ENCODE measurements at regions not wholly inside any gene's neighbourhood (a gene's known extent, or its start where the extent isn't known, plus 50 kb on each side); places are given as distances from the start of the nearest gene placed in this dataset.

- TF ChIP-seq CEBPB (IDR thresholded peaks at IDR 0.05), result no peak
- TF ChIP-seq MAX (IDR thresholded peaks at IDR 0.05), result no peak
- TF ChIP-seq TAF1 (IDR thresholded peaks at IDR 0.05; ENCODE audit: low read depth), result no peak
- no peak for TF ChIP-seq FOXM1 (IDR thresholded peaks at IDR 0.05; ENCODE audit: borderline replicate concordance, low read depth)
- no peak for TF ChIP-seq NFIC (IDR thresholded peaks at IDR 0.05)
- TF ChIP-seq, protein P1, sequence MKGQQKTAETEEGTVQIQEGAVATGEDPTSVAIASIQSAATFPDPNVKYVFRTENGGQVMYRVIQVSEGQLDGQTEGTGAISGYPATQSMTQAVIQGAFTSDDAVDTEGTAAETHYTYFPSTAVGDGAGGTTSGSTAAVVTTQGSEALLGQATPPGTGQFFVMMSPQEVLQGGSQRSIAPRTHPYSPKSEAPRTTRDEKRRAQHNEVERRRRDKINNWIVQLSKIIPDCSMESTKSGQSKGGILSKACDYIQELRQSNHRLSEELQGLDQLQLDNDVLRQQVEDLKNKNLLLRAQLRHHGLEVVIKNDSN (IDR thresholded peaks at IDR 0.05), result no peak
- no peak for TF ChIP-seq RAD21 (IDR thresholded peaks at IDR 0.05; ENCODE audit: low read depth)
- no peak for TF ChIP-seq REST (IDR thresholded peaks at IDR 0.05; ENCODE audit: low read depth)
- no peak for TF ChIP-seq ZBTB7A (IDR thresholded peaks at IDR 0.05; ENCODE audit: low read depth)
- TF ChIP-seq TCF12 (IDR thresholded peaks at IDR 0.05; ENCODE audit: low read depth), result no peak
- TF ChIP-seq EGR1 (IDR thresholded peaks at IDR 0.05), result no peak
These were observed 152.0 kb downstream of the ZNF22 start for GRCh38 chr10:45152726-45153125.

- TF ChIP-seq, protein P1 (IDR thresholded peaks at IDR 0.05), result no peak
- TF ChIP-seq NFIC (IDR thresholded peaks at IDR 0.05) (no peak), EP300 (IDR thresholded peaks at IDR 0.05; ENCODE audit: borderline replicate concordance) (no peak), ZBTB7A (IDR thresholded peaks at IDR 0.05; ENCODE audit: low read depth) (no peak), CREB1 (IDR thresholded peaks at IDR 0.05; ENCODE audit: low read depth) (no peak), EGR1 (IDR thresholded peaks at IDR 0.05) (no peak), RAD21 (IDR thresholded peaks at IDR 0.05; ENCODE audit: low read depth) (no peak), TEAD4 (IDR thresholded peaks at IDR 0.05) (no peak), MAX (IDR thresholded peaks at IDR 0.05) (no peak), FOXM1 (IDR thresholded peaks at IDR 0.05; ENCODE audit: borderline replicate concordance, low read depth) (no peak), YY1 (IDR thresholded peaks at IDR 0.05; ENCODE audit: low read depth) (no peak), TCF12 (IDR thresholded peaks at IDR 0.05; ENCODE audit: low read depth) (no peak), CEBPB (IDR thresholded peaks at IDR 0.05) (no peak), TAF1 (IDR thresholded peaks at IDR 0.05; ENCODE audit: low read depth) (no peak), REST (IDR thresholded peaks at IDR 0.05; ENCODE audit: low read depth) (no peak)
These were observed 153.8 kb downstream of the ZNF22 start for GRCh38 chr10:45154502-45154901.

DNA sequence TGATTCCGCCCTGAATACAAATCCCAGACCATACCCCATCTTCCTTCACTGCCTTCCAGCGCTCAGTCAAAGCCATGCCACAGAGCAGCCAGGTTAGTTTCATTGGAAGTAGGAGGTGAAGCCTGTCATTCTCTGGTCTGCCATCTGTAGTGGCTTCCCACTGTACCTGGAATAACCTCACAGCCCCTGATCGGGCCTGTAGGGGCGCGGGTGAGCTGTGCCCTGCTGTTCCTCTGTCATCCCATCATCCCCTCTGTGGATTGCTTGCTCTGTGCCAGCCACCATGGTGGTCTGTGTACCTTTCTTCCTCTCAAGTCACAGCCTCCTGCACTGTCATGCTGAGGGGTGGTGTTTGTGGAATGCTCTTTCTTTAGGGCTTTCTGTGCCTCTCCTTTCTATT, 155.1 kb downstream of the ZNF22 start:
- no peak for TF ChIP-seq REST (IDR thresholded peaks at IDR 0.05; ENCODE audit: low read depth)
- TF ChIP-seq TAF1 (IDR thresholded peaks at IDR 0.05; ENCODE audit: low read depth), result no peak
- no peak for TF ChIP-seq CREB1 (IDR thresholded peaks at IDR 0.05; ENCODE audit: low read depth)
- no peak for TF ChIP-seq MAX (IDR thresholded peaks at IDR 0.05)
- no peak for TF ChIP-seq EGR1 (IDR thresholded peaks at IDR 0.05)

DNA sequence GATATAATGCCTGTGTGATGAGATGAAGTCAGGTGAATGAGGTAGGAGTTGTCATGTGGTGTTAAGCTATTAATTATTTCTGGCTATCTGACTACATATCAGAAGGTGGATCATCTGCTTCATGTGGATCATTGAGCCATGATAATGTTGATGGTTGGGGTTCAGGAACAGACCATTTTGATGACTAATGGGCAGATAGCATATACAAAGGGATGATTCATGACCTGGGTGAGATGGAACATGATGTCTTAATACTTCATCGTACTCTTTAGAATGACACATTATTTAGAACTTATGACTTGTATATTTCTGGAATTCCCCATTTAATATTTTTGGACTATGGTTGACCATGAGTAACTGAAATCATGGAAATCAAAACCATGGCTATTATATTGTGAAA, 155.1 kb downstream of the OR13A1 start:
- TF ChIP-seq EGR1 (IDR thresholded peaks at IDR 0.05) (no peak), CEBPB (IDR thresholded peaks at IDR 0.05) (no peak)

GRCh38 chr10:45163315-45163975, 152.0 kb downstream of the OR13A1 start:
- no peak for TF ChIP-seq RAD21 (IDR thresholded peaks at IDR 0.05; ENCODE audit: low read depth)
- no peak for TF ChIP-seq EGR1 (IDR thresholded peaks at IDR 0.05)
- no peak for TF ChIP-seq YY1 (IDR thresholded peaks at IDR 0.05; ENCODE audit: low read depth)

All from Ishikawa (cell line).